ENCODE measurements at regions not wholly inside any gene's neighbourhood (a gene's known extent, or its start where the extent isn't known, plus 50 kb on each side); places are given as distances from the start of the nearest gene placed in this dataset.
"Not testable (repeated sequence)": the region's sequence is repeated elsewhere in the genome, so short reads cannot be mapped to it uniquely, and the experiment has no call there.

GRCh38 chr2:94669858-94670257 is 201.4 kb upstream of the TEKT4 start:
- not testable (repeated sequence) for TF ChIP-seq POLR2A (IDR thresholded peaks at IDR 0.05; ENCODE audit: low read length); GATA1 (IDR thresholded peaks at IDR 0.05; ENCODE audit: low read depth, low read length)

Measured in erythroblast (primary cell).